Activated CD8-positive, alpha-beta memory T cell treated with anti-CD3 and anti-CD28 coated beads, Interleukin-2, amount 50 U/mL, for 24 hours (primary cell): ENCODE measurements at regions not wholly inside any gene's neighbourhood (a gene's known extent, or its start where the extent isn't known, plus 50 kb on each side); places are given as distances from the start of the nearest gene placed in this dataset.

ENCODE experiments used
- DNase-seq: peaks from one replicate; pipeline ENCODE4 v3.0.0-alpha.2; 2020; ENCODE audit errors: extremely low read depth

- no peak for DNase-seq
Observed at GRCh38 chr3:70561796-70562195, 249.4 kb upstream of the MDFIC2 start.

- no peak for DNase-seq
Observed at GRCh38 chr3:70558956-70559355, 246.5 kb upstream of the MDFIC2 start.

GRCh38 chr3:70557976-70558375 is 245.5 kb upstream of the MDFIC2 start:
- DNase-seq: no peak

GRCh38 chr3:70556056-70556455 is 243.6 kb upstream of the MDFIC2 start:
- no peak for DNase-seq

- no peak for DNase-seq
Observed at GRCh38 chr3:70554170-70554569, 241.7 kb upstream of the MDFIC2 start.

GRCh38 chr3:70550723-70551319 is 238.4 kb upstream of the MDFIC2 start:
- DNase-seq: peak; percentile 40

GRCh38 chr3:70546679-70547078 is 234.2 kb upstream of the MDFIC2 start:
- DNase-seq: no peak

- DNase-seq: no peak
Observed at GRCh38 chr3:70543493-70543892, 231.1 kb upstream of the MDFIC2 start.

- DNase-seq: no peak
Observed at GRCh38 chr3:70539908-70540307, 227.5 kb upstream of the MDFIC2 start.

GRCh38 chr3:70532806-70533205 is 220.4 kb upstream of the MDFIC2 start:
- no peak for DNase-seq

- no peak for DNase-seq
Observed at GRCh38 chr3:70531838-70532489, 219.5 kb upstream of the MDFIC2 start.

- DNase-seq: no peak
Observed at GRCh38 chr3:70531063-70531657, 218.7 kb upstream of the MDFIC2 start.

- DNase-seq: no peak
Observed at GRCh38 chr3:70530626-70531025, 218.2 kb upstream of the MDFIC2 start.

GRCh38 chr3:70527026-70527425 is 214.6 kb upstream of the MDFIC2 start:
- DNase-seq: no peak

- DNase-seq: no peak
Observed at GRCh38 chr3:70519913-70520659, 207.6 kb upstream of the MDFIC2 start.

- no peak for DNase-seq
Observed at GRCh38 chr3:70519026-70519425, 206.6 kb upstream of the MDFIC2 start.

- no peak for DNase-seq
Observed at GRCh38 chr3:70518356-70518755, 205.9 kb upstream of the MDFIC2 start.

GRCh38 chr3:70517124-70517890 is 204.9 kb upstream of the MDFIC2 start:
- DNase-seq: no peak

- no peak for DNase-seq
Observed at GRCh38 chr3:70516076-70516475, 203.6 kb upstream of the MDFIC2 start.

- DNase-seq: no peak
Observed at GRCh38 chr3:70507486-70507885, 195.0 kb upstream of the MDFIC2 start.

GRCh38 chr3:70506775-70507174 is 194.3 kb upstream of the MDFIC2 start:
- no peak for DNase-seq

GRCh38 chr3:70501561-70501960 is 189.1 kb upstream of the MDFIC2 start:
- DNase-seq: no peak
